ENCODE measurements at regions not wholly inside any gene's neighbourhood (a gene's known extent, or its start where the extent isn't known, plus 50 kb on each side); places are given as distances from the start of the nearest gene placed in this dataset.

DNA sequence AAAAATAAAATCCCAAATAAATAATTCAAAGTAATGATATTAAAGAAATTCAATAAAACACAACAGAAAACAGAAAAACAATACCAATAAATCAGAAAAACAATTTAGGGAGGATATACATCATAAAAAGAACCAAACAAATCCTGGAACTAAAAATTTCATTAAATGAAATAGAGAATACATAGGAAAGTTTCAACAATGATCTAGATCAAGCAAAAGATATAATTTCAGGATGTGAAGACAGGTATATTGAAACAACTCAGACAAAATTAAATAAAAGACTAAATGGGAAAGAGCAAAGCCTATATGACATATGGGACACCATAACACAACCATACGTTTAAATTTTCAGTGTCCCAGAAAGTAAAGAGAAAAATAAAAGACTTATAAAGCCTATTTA is 85.1 kb upstream of the GHR start:
- TF ChIP-seq EZH2 (IDR thresholded peaks at IDR 0.05; ENCODE audit: low read length, missing control alignments): no peak
- TF ChIP-seq, protein P1, sequence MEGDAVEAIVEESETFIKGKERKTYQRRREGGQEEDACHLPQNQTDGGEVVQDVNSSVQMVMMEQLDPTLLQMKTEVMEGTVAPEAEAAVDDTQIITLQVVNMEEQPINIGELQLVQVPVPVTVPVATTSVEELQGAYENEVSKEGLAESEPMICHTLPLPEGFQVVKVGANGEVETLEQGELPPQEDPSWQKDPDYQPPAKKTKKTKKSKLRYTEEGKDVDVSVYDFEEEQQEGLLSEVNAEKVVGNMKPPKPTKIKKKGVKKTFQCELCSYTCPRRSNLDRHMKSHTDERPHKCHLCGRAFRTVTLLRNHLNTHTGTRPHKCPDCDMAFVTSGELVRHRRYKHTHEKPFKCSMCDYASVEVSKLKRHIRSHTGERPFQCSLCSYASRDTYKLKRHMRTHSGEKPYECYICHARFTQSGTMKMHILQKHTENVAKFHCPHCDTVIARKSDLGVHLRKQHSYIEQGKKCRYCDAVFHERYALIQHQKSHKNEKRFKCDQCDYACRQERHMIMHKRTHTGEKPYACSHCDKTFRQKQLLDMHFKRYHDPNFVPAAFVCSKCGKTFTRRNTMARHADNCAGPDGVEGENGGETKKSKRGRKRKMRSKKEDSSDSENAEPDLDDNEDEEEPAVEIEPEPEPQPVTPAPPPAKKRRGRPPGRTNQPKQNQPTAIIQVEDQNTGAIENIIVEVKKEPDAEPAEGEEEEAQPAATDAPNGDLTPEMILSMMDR (conservative IDR thresholded peaks at IDR 0.05 in 1 of 2, IDR thresholded peaks at IDR 0.05 in 1 of 2; ENCODE audit: low read depth in 1 of 2, low read length in 2 of 2): no peak
- DNase-seq (ENCODE audit: low read depth in 2 of 2): no peak
- H3K79me2 ChIP-seq (ENCODE audit: control insufficient read depth, insufficient read depth, low read length): no peaks in the 10 kb centered on the region
- H2AFZ ChIP-seq (ENCODE audit: low read length): no peak overlapping the region
- H3K4me2 ChIP-seq (ENCODE audit: extremely low read depth, insufficient read depth, low read length): no peak overlapping the region
- no peak overlapping the region for H3K27ac ChIP-seq (ENCODE audit: insufficient read depth, low read length)
- H3K4me1 ChIP-seq (ENCODE audit: control insufficient read depth, extremely low read depth, insufficient read depth, low read length): no peaks in the 10 kb centered on the region
- H3K4me3 ChIP-seq (replicated peaks in 1 of 4; ENCODE audit: control extremely low read depth in 1 of 4, insufficient read depth in 1 of 4, low read depth in 3 of 4, low read length in 4 of 4): no peak overlapping the region
- no peaks in the 10 kb centered on the region for H3K27me3 ChIP-seq (ENCODE audit: control insufficient read depth, insufficient read depth, low read length)
- H4K20me1 ChIP-seq (ENCODE audit: control insufficient read depth, extremely low read depth, insufficient read depth, low read length): no peaks in the 10 kb centered on the region
- no peaks in the 10 kb centered on the region for H3K36me3 ChIP-seq (ENCODE audit: control insufficient read depth, insufficient read depth, low read length)
- H3K9ac ChIP-seq (ENCODE audit: insufficient read depth, low read length): no peak overlapping the region
- no peaks in the 10 kb centered on the region for H3K9me3 ChIP-seq (ENCODE audit: control insufficient read depth, insufficient read depth, low read depth, low read length)

DNA sequence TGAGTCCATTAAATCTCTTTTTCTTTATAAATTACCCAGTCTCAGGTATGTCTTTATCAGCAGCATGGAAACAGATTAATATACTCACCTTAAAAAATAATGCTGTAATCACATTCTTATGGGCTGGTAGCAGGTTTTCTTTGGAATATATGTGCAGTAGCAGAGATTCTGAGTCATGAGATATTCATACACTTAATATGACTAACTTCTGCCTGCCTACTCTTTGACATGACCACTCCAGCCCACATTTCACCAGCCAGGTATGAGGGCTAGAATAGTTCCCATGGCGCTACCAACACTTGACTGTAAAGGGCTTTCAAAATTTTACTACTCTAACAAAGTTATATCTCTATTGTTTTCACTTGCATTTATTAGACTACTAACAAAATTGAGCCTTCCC is 74.1 kb upstream of the GHR start:
- no peaks in the 10 kb centered on the region for H4K20me1 ChIP-seq (ENCODE audit: control insufficient read depth, extremely low read depth, insufficient read depth, low read length)
- no peaks in the 10 kb centered on the region for H3K9me3 ChIP-seq (ENCODE audit: control insufficient read depth, insufficient read depth, low read depth, low read length)
- H2AFZ ChIP-seq (ENCODE audit: low read length): no peak overlapping the region
- no peaks in the 10 kb centered on the region for H3K79me2 ChIP-seq (ENCODE audit: control insufficient read depth, insufficient read depth, low read length)
- H3K4me3 ChIP-seq (replicated peaks in 1 of 4; ENCODE audit: control extremely low read depth in 1 of 4, insufficient read depth in 1 of 4, low read depth in 3 of 4, low read length in 4 of 4): no peak overlapping the region
- H3K27ac ChIP-seq (ENCODE audit: insufficient read depth, low read length): no peak overlapping the region
- H3K9ac ChIP-seq (ENCODE audit: insufficient read depth, low read length): no peak overlapping the region
- H3K4me2 ChIP-seq (ENCODE audit: extremely low read depth, insufficient read depth, low read length): no peak overlapping the region
- TF ChIP-seq, protein P1 (conservative IDR thresholded peaks at IDR 0.05 in 1 of 2, IDR thresholded peaks at IDR 0.05 in 1 of 2; ENCODE audit: low read depth in 1 of 2, low read length in 2 of 2): no peak
- TF ChIP-seq EZH2 (IDR thresholded peaks at IDR 0.05; ENCODE audit: low read length, missing control alignments): no peak
- no peaks in the 10 kb centered on the region for H3K27me3 ChIP-seq (ENCODE audit: control insufficient read depth, insufficient read depth, low read length)
- H3K36me3 ChIP-seq (ENCODE audit: control insufficient read depth, insufficient read depth, low read length): no peaks in the 10 kb centered on the region
- H3K4me1 ChIP-seq (ENCODE audit: control insufficient read depth, extremely low read depth, insufficient read depth, low read length): no peaks in the 10 kb centered on the region
- DNase-seq (ENCODE audit: low read depth in 2 of 2): no peak

DNA sequence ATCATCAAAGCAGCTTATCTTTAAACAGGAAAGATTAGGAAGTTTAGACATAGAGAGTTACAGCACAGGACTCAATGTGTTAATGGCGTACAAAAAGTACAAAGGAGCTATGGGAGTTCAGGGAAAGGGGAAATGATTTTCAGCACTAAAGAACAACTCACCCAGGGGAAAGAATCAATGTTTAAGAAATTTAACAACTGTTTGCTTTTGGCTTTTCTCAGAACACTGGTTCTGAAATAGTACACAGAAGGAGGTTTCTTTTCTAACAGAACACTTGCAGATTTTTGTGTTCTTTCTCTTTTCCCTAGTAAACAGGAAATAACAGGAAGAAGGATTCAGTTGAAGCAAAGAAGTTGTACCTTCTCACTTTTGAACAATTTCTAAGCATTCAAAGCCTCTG is 71.3 kb upstream of the GHR start:
- TF ChIP-seq EZH2 (IDR thresholded peaks at IDR 0.05; ENCODE audit: low read length, missing control alignments): no peak
- TF ChIP-seq, protein P1 (conservative IDR thresholded peaks at IDR 0.05 in 1 of 2, IDR thresholded peaks at IDR 0.05 in 1 of 2; ENCODE audit: low read depth in 1 of 2, low read length in 2 of 2): no peak
- Histone ChIP-seq H4K20me1 (ENCODE audit: control insufficient read depth, extremely low read depth, insufficient read depth, low read length) (no peaks in the 10 kb centered on the region), H3K4me1 (ENCODE audit: control insufficient read depth, extremely low read depth, insufficient read depth, low read length) (no peaks in the 10 kb centered on the region), H3K4me3 (replicated peaks in 1 of 4; ENCODE audit: control extremely low read depth in 1 of 4, insufficient read depth in 1 of 4, low read depth in 3 of 4, low read length in 4 of 4) (no peak overlapping the region), H2AFZ (ENCODE audit: low read length) (no peak overlapping the region), H3K36me3 (ENCODE audit: control insufficient read depth, insufficient read depth, low read length) (no peaks in the 10 kb centered on the region), H3K9ac (ENCODE audit: insufficient read depth, low read length) (no peak overlapping the region), H3K4me2 (ENCODE audit: extremely low read depth, insufficient read depth, low read length) (no peak overlapping the region), H3K27me3 (ENCODE audit: control insufficient read depth, insufficient read depth, low read length) (no peaks in the 10 kb centered on the region), H3K9me3 (ENCODE audit: control insufficient read depth, insufficient read depth, low read depth, low read length) (no peaks in the 10 kb centered on the region), H3K27ac (ENCODE audit: insufficient read depth, low read length) (no peak overlapping the region), H3K79me2 (ENCODE audit: control insufficient read depth, insufficient read depth, low read length) (no peaks in the 10 kb centered on the region)
- no peak for DNase-seq (ENCODE audit: low read depth in 2 of 2)

All from fibroblast of lung (primary cell).